Mesodermal cell (in vitro differentiated cells): ENCODE measurements at regions not wholly inside any gene's neighbourhood (a gene's known extent, or its start where the extent isn't known, plus 50 kb on each side); places are given as distances from the start of the nearest gene placed in this dataset.

ENCODE experiments used
- H3K27ac ChIP-seq: 2 replicates; pipeline ENCODE4 v1.7.0; 2013; ENCODE audit warnings: mild to moderate bottlenecking, low read depth, low read length, moderate library complexity; ENCODE audit not compliant: severe bottlenecking
- H3K36me3 ChIP-seq: 2 replicates; pipeline ENCODE4 v1.7.1; 2013; ENCODE audit warnings: mild to moderate bottlenecking, low read length, moderate library complexity; ENCODE audit not compliant: control insufficient read depth, insufficient read depth
- H3K4me1 ChIP-seq: one replicate; pipeline ENCODE4 v1.7.1; 2013; ENCODE audit warnings: mild to moderate bottlenecking, low read length; ENCODE audit not compliant: insufficient read depth, control insufficient read depth, poor library complexity, severe bottlenecking
- H3K4me3 ChIP-seq: 2 replicates; pipeline ENCODE4 v1.7.0; 2013; ENCODE audit warnings: low read length, control low read depth, mild to moderate bottlenecking; ENCODE audit not compliant: insufficient read depth, poor library complexity, severe bottlenecking; ENCODE audit errors: extremely low read depth
- H3K9me3 ChIP-seq: 2 replicates; pipeline ENCODE4 v1.7.1; 2013; ENCODE audit warnings: mild to moderate bottlenecking, low read length, moderate library complexity; ENCODE audit not compliant: control insufficient read depth
- WGBS, 2 experiments: methylation state at CpG; one replicate each; pipeline ENCODE4 v1.1.5; 2013; ENCODE audit warnings: missing lambda C conversion rate in 2 of 2; ENCODE audit not compliant: insufficient coverage in 2 of 2; 5-methylcytosine and 5-hydroxymethylcytosine counted together

GRCh38 chr11:33558097-33558496, 142.5 kb downstream of the C11orf91 start:
- Histone ChIP-seq H3K9me3 (no peaks in the 10 kb centered on the region), H3K27ac (no peak overlapping the region), H3K36me3 (peaks cover 3% of the 10 kb centered on the region), H3K4me3 (no peak overlapping the region), H3K4me1 (no peaks in the 10 kb centered on the region)
- WGBS, 2 experiments: 60 to 98% methylated on average over 1 to 5 of the region's 7 CpGs

- H3K36me3 ChIP-seq: peaks cover 3% of the 10 kb centered on the region
- no peak overlapping the region for H3K4me3 ChIP-seq
- H3K9me3 ChIP-seq: no peaks in the 10 kb centered on the region
- H3K4me1 ChIP-seq: no peaks in the 10 kb centered on the region
- WGBS, 2 experiments: no CpG with 5 or more reads among the region's 1 CpG
- H3K27ac ChIP-seq: no peak overlapping the region
Observed at GRCh38 chr11:33557201-33557600, 143.4 kb downstream of the C11orf91 start.

GRCh38 chr11:33554219-33554618, 146.4 kb downstream of the C11orf91 start:
- no peaks in the 10 kb centered on the region for H3K36me3 ChIP-seq
- H3K4me1 ChIP-seq: no peaks in the 10 kb centered on the region
- WGBS, 2 experiments: 94% methylated on average over 7 of the region's 7 CpGs

GRCh38 chr11:33553486-33553885, 147.1 kb downstream of the C11orf91 start:
- Histone ChIP-seq H3K4me1 (no peaks in the 10 kb centered on the region), H3K36me3 (no peaks in the 10 kb centered on the region), H3K27ac (no peak overlapping the region), H3K9me3 (no peaks in the 10 kb centered on the region), H3K4me3 (no peak overlapping the region)
- 92% methylated on average over 1 of the region's 1 CpG; no CpG with 5 or more reads in 1 of the 2 experiments for WGBS, 2 experiments

More at GRCh38 chr11:33554219-33554618, 146.4 kb downstream of the C11orf91 start:
- Histone ChIP-seq H3K9me3 (no peaks in the 10 kb centered on the region), H3K4me3 (no peak overlapping the region), H3K27ac (no peak overlapping the region)

GRCh38 chr11:33552756-33553155, 147.9 kb downstream of the C11orf91 start:
- Histone ChIP-seq H3K4me3 (no peak overlapping the region), H3K27ac (no peak overlapping the region), H3K4me1 (no peaks in the 10 kb centered on the region), H3K36me3 (peaks cover 3% of the 10 kb centered on the region), H3K9me3 (no peaks in the 10 kb centered on the region)
- WGBS, 2 experiments: no CpG with 5 or more reads among the region's 3 CpGs

- Histone ChIP-seq H3K4me1 (no peaks in the 10 kb centered on the region), H3K36me3 (peaks cover 10% of the 10 kb centered on the region), H3K27ac (no peak overlapping the region), H3K4me3 (no peak overlapping the region), H3K9me3 (no peaks in the 10 kb centered on the region)
- WGBS, 2 experiments: 100% methylated on average over 1 of the region's 3 CpGs
Observed at GRCh38 chr11:33551051-33551450, 149.6 kb downstream of the C11orf91 start.

- Histone ChIP-seq H3K27ac (no peak overlapping the region), H3K36me3 (peaks cover 19% of the 10 kb centered on the region), H3K9me3 (no peaks in the 10 kb centered on the region), H3K4me1 (no peaks in the 10 kb centered on the region), H3K4me3 (no peak overlapping the region)
- WGBS, 2 experiments: 71 to 89% methylated on average over 1 to 2 of the region's 6 CpGs
Observed at GRCh38 chr11:33549483-33549882, 151.1 kb downstream of the C11orf91 start.

- no peaks in the 10 kb centered on the region for H3K4me1 ChIP-seq
- no peak overlapping the region for H3K27ac ChIP-seq
- H3K36me3 ChIP-seq: peaks cover 25% of the 10 kb centered on the region
- H3K9me3 ChIP-seq: no peaks in the 10 kb centered on the region
- H3K4me3 ChIP-seq: no peak overlapping the region
Observed at GRCh38 chr11:33545931-33546330, 154.7 kb downstream of the C11orf91 start.

- H3K9me3 ChIP-seq: no peaks in the 10 kb centered on the region
- 90 to 94% methylated on average over 14 to 16 of the region's 17 CpGs for WGBS, 2 experiments
- H3K4me1 ChIP-seq: no peaks in the 10 kb centered on the region
- peaks cover 25% of the 10 kb centered on the region for H3K36me3 ChIP-seq
- H3K4me3 ChIP-seq: no peak overlapping the region
- H3K27ac ChIP-seq: no peak overlapping the region
Observed at GRCh38 chr11:33544593-33545373, 155.8 kb downstream of the C11orf91 start.

GRCh38 chr11:33543823-33544222, 156.8 kb downstream of the C11orf91 start:
- peaks cover 25% of the 10 kb centered on the region for H3K36me3 ChIP-seq
- no peak overlapping the region for H3K4me3 ChIP-seq
- no peaks in the 10 kb centered on the region for H3K9me3 ChIP-seq
- H3K27ac ChIP-seq: no peak overlapping the region
- H3K4me1 ChIP-seq: no peaks in the 10 kb centered on the region
- WGBS, 2 experiments: 83 to 94% methylated on average over 3 of the region's 3 CpGs

- H3K4me1 ChIP-seq: no peaks in the 10 kb centered on the region
- H3K4me3 ChIP-seq: no peak overlapping the region
- H3K9me3 ChIP-seq: no peaks in the 10 kb centered on the region
- no peak overlapping the region for H3K27ac ChIP-seq
- H3K36me3 ChIP-seq: peaks cover 24% of the 10 kb centered on the region
- WGBS, 2 experiments: 72 to 77% methylated on average over 6 to 7 of the region's 7 CpGs
Observed at GRCh38 chr11:33542921-33543320, 157.7 kb downstream of the C11orf91 start.
